ENCODE measurements at regions not wholly inside any gene's neighbourhood (a gene's known extent, or its start where the extent isn't known, plus 50 kb on each side); places are given as distances from the start of the nearest gene placed in this dataset.
"Not testable (repeated sequence)": the region's sequence is repeated elsewhere in the genome, so short reads cannot be mapped to it uniquely, and the experiment has no call there.

- DNase-seq, result no peak
Observed at GRCh38 chr14:95597784-95598211, 62.9 kb downstream of the GLRX5 start.

GRCh38 chr14:95601650-95602049 lies 66.8 kb downstream of the GLRX5 start:
- DNase-seq, result no peak

DNA sequence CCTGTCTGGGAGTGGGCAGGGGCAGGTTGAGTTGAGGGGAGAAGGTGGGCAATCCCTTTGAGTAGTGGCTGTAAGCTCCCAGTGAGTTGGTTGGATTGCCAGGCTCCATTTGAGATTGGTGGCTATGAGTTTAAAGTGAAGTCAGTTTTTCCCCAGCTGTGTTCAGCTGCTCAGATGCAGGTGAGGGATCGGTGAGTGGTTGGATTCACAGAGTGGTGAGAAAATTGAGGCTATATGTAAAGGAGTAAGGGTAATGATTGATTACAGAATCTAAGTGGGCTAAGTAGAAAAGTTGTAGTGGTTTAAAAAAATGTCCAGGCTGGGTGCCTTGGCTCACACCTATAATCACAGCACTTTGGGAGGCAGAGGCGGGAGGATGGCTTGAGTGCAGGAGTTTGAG lies 68.6 kb downstream of the GLRX5 start:
- no peak for DNase-seq

DNA sequence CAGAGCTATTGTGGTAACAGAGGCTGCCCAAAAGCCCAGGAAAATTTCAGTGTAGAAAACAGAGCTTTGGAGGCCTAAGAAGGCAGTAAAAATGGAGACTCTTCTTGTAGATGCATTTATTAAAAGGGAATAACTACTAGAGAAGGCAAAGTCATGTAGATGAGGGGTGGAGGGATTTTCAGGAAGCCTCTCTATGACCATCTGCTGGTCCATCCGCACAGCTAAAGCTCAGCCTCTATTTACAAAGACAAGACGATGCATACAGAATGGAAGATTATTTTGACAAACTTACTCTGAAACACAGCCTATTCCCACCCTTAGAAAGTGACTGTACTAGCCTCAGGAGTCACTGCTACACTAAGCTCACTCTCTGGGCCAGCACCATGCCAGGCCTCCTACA lies 71.4 kb downstream of the GLRX5 start:
- DNase-seq, result no peak

- no peak for DNase-seq
Observed at GRCh38 chr14:95608637-95609235, 73.9 kb downstream of the GLRX5 start.

- DNase-seq, result peak; percentile 86
Observed at GRCh38 chr14:95609398-95609990, 74.6 kb downstream of the GLRX5 start.

- peak; percentile 65 for DNase-seq
Observed at GRCh38 chr14:95611293-95611880, 74.8 kb upstream of the TCL1B start.

GRCh38 chr14:95614349-95614748 lies 71.9 kb upstream of the TCL1B start:
- peak; percentile 66 for DNase-seq

- DNase-seq, result no peak
Observed at GRCh38 chr14:95616745-95617144, 69.5 kb upstream of the TCL1B start.

- no peak for DNase-seq
Observed at GRCh38 chr14:95619785-95620417, 66.3 kb upstream of the TCL1B start.

GRCh38 chr14:95620659-95621059 lies 65.6 kb upstream of the TCL1B start:
- no peak for DNase-seq

DNA sequence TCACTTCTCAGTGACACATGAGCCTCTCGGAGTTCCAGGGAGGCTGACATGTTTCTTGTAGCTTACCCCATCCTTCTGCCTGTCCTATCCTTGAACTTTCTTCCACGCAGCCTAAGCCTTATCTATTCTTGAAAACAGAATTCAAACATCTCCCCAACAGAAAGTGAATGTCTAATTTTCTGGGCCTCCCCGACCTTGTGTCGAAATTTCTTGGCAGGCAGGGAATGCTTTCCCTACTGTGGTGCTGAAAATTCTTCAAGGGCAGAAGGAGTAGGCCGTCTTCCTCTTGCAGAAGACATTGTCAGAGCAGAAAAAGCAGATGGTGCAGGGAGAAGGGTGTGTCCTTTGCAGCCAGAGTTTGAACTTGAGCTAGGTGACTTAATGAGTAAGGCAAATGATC lies 63.0 kb upstream of the TCL1B start:
- DNase-seq, result no peak

DNA sequence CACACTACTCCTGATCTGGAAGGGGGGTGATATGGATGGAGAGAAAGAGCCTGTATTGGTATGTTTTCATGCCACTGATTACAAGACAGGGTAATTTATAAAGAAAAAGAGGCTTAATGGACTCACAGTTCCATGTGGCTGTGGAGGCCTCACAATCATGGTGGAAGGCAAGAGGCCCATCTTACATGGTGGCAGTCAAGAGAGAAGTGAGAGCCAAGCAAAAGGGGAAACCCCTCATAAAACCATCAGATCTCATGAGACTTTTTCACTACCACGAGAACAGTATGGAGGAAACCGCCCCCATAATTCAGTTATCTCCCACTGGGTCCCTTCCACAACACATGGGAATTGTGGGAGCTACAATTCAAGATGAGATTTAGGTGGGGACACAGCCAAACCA lies 60.5 kb upstream of the TCL1B start:
- DNase-seq, result not testable (repeated sequence)

- DNase-seq, result no peak
Observed at GRCh38 chr14:95635051-95635450, 51.2 kb upstream of the TCL1B start.

All from COR-L47 (cell line).